H1 (cell line): ENCODE measurements at regions not wholly inside any gene's neighbourhood (a gene's known extent, or its start where the extent isn't known, plus 50 kb on each side); places are given as distances from the start of the nearest gene placed in this dataset.
A peak's percentile ranks its signal among the peaks of the same experiment; 100 is the strongest.

Source experiments
- CTCF ChIA-PET: fragments of 300-600 bp; sonication (Branson Sonifier 250); formaldehyde crosslinking; loops from one replicate; lab custom pipeline; 2021; ENCODE audit not compliant: partially characterized antibody; lab: Charles Lee
- POLR2A ChIA-PET: fragments of 300-600 bp; sonication (Branson Sonifier 250); formaldehyde crosslinking; loops from one replicate; lab custom pipeline; 2021; ENCODE audit warnings: inconsistent platforms; ENCODE audit not compliant: partially characterized antibody; lab: Charles Lee
- DNase-seq, 2 experiments: peaks; one replicate each; pipeline versions ENCODE4 v3.0.0 to v3.0.0-alpha.2; 2010 to 2022; ENCODE audit warnings: low spot score in 2 of 2, low read depth in 1 of 2, mixed read lengths in 1 of 2
- FAIRE-seq: peaks from 2 replicates; lab custom pipeline; 2011; peaks lifted over from hg19 to GRCh38; lab: Jason Lieb, UNC
- H2AFZ ChIP-seq: 2 replicates; pipeline ENCODE4 v1.8.1; 2012; ENCODE audit warnings: low read length, inconsistent platforms
- H2AK5ac ChIP-seq: 2 replicates; pipeline ENCODE4 v1.6.1; 2013; ENCODE audit warnings: low read depth, low read length
- H2BK120ac ChIP-seq: replicated peaks from 2 replicates; pipeline ENCODE3; 2013; ENCODE audit warnings: low read depth, low read length, inconsistent platforms
- H2BK12ac ChIP-seq: 2 replicates; pipeline ENCODE4 v1.6.1; 2013; ENCODE audit warnings: low read depth, low read length
- H2BK15ac ChIP-seq: 2 replicates; pipeline ENCODE4 v1.6.1; 2013; ENCODE audit warnings: low read length
- H2BK20ac ChIP-seq: 2 replicates; pipeline ENCODE4 v1.6.1; 2013; ENCODE audit warnings: low read length
- H2BK5ac ChIP-seq: 2 replicates; pipeline ENCODE4 v1.6.1; 2013; ENCODE audit warnings: low read depth, low read length
- H3K14ac ChIP-seq: 2 replicates; pipeline ENCODE4 v1.6.1; 2013; ENCODE audit warnings: inconsistent platforms; ENCODE audit not compliant: insufficient read length
- H3K18ac ChIP-seq: 2 replicates; pipeline ENCODE4 v1.6.1; 2013; ENCODE audit warnings: low read length; ENCODE audit errors: extremely low read depth
- H3K23ac ChIP-seq: 2 replicates; pipeline ENCODE4 v1.6.1; 2013; ENCODE audit warnings: inconsistent platforms; ENCODE audit not compliant: insufficient read length
- H3K23me2 ChIP-seq: 2 replicates; pipeline ENCODE4 v1.6.1; 2013; ENCODE audit warnings: low read depth, low read length
- H3K27ac ChIP-seq: 2 replicates; pipeline ENCODE4 v1.6.1; 2011; ENCODE audit warnings: low read depth, low read length, inconsistent platforms
- H3K27me3 ChIP-seq, 4 experiments: replicated peaks in 1 of 4; 1 replicate in 1 of 4; 2 replicates in 3 of 4; pipeline versions ENCODE4 v1.6.1 to v1.8.1; 2011 to 2013; ENCODE audit warnings: low read length in 3 of 4, mild to moderate bottlenecking in 3 of 4, inconsistent platforms in 2 of 4, mixed read lengths in 2 of 4, moderate library complexity in 1 of 4; ENCODE audit not compliant: control insufficient read depth in 3 of 4, insufficient read depth in 3 of 4; ENCODE audit errors: extremely low read depth in 1 of 4
- H3K36me3 ChIP-seq, 4 experiments: 2 replicates each; pipeline versions ENCODE4 v1.6.1 to v1.8.1; 2011 to 2013; ENCODE audit warnings: mild to moderate bottlenecking in 4 of 4, low read length in 3 of 4, moderate library complexity in 2 of 4, control low read depth in 1 of 4, inconsistent platforms in 1 of 4; ENCODE audit not compliant: insufficient read depth in 4 of 4, control insufficient read depth in 2 of 4
- H3K4ac ChIP-seq: replicated peaks from 2 replicates; pipeline ENCODE3; 2013; ENCODE audit warnings: low read length, low read depth, mixed read lengths, inconsistent platforms; ENCODE audit not compliant: insufficient read length
- H3K4me1 ChIP-seq, 4 experiments: replicated peaks in 1 of 4; 1 replicate in 1 of 4; 2 replicates in 3 of 4; pipeline versions ENCODE4 v1.6.1 to v1.8.1; 2011 to 2013; ENCODE audit warnings: low read length in 3 of 4, inconsistent platforms in 2 of 4, mixed read lengths in 1 of 4; ENCODE audit not compliant: insufficient read depth in 4 of 4, control insufficient read depth in 3 of 4
- H3K4me2 ChIP-seq, 2 experiments: 2 replicates each; pipeline versions ENCODE4 v1.6.1 to v1.8.1; 2011 to 2013; ENCODE audit warnings: low read depth in 2 of 2, low read length in 2 of 2, control low read depth in 1 of 2, inconsistent platforms in 1 of 2, mild to moderate bottlenecking in 1 of 2; ENCODE audit not compliant: insufficient read depth in 1 of 2
- H3K4me3 ChIP-seq, 4 experiments: fragments of 200-600, 300-600 bp in 1 of 4; sonication (generic), shearing (Covaris generic), sonication (Bioruptor Twin) in 1 of 4; 2 replicates each; pipeline versions ENCODE4 v1.5.1 to v1.8.1; 2011 to 2016; ENCODE audit warnings: low read length in 4 of 4, low read depth in 3 of 4, control low read depth in 2 of 4, inconsistent platforms in 2 of 4, mild to moderate bottlenecking in 2 of 4, mixed read lengths in 1 of 4, moderate library complexity in 1 of 4; ENCODE audit not compliant: insufficient read depth in 2 of 4; ENCODE audit errors: extremely low read depth in 1 of 4
- H3K56ac ChIP-seq: replicated peaks from 2 replicates; pipeline ENCODE3; 2013; ENCODE audit warnings: low read depth, mild to moderate bottlenecking, mixed read lengths, low read length, inconsistent platforms; ENCODE audit not compliant: insufficient read length
- H3K79me1 ChIP-seq: 2 replicates; pipeline ENCODE4 v1.6.1; 2013; ENCODE audit warnings: low read depth, low read length, control low read depth
- H3K79me2 ChIP-seq, 2 experiments: 2 replicates each; pipeline versions ENCODE4 v1.6.1 to v1.8.1; 2012 to 2013; ENCODE audit warnings: low read length in 2 of 2, mild to moderate bottlenecking in 2 of 2, inconsistent platforms in 1 of 2; ENCODE audit not compliant: insufficient read depth in 2 of 2, control insufficient read depth in 1 of 2
- H3K9ac ChIP-seq, 4 experiments: replicated peaks in 1 of 4; 1 replicate in 1 of 4; 2 replicates in 3 of 4; pipeline versions ENCODE4 v1.6.1 to v1.8.1; 2011 to 2013; ENCODE audit warnings: low read depth in 3 of 4, low read length in 3 of 4, control low read depth in 2 of 4, mild to moderate bottlenecking in 2 of 4, moderate library complexity in 2 of 4, inconsistent platforms in 1 of 4; ENCODE audit errors: extremely low read depth in 1 of 4
- H3K9me3 ChIP-seq, 2 experiments: 2 replicates each; pipeline versions ENCODE4 v1.6.1 to v1.8.1; 2012 to 2013; ENCODE audit warnings: mild to moderate bottlenecking in 2 of 2, moderate library complexity in 2 of 2, control low read depth in 1 of 2, inconsistent platforms in 1 of 2, low read depth in 1 of 2, low read length in 1 of 2, mixed read lengths in 1 of 2; ENCODE audit not compliant: insufficient read depth in 2 of 2
- H4K20me1 ChIP-seq, 2 experiments: replicated peaks in 1 of 2; 2 replicates each; pipeline versions ENCODE3 to v1.8.1; 2011 to 2013; ENCODE audit warnings: inconsistent platforms in 2 of 2, low read length in 2 of 2, mild to moderate bottlenecking in 1 of 2; ENCODE audit not compliant: insufficient read depth in 2 of 2, control insufficient read depth in 1 of 2
- H4K5ac ChIP-seq: 2 replicates; pipeline ENCODE4 v1.6.1; 2013; ENCODE audit warnings: low read length, low read depth, mixed read lengths, inconsistent platforms; ENCODE audit not compliant: insufficient read length
- H4K8ac ChIP-seq: 2 replicates; pipeline ENCODE4 v1.8.0; 2013; ENCODE audit warnings: mild to moderate bottlenecking, moderate library complexity, low read length, inconsistent platforms; ENCODE audit not compliant: insufficient read depth; ENCODE audit errors: extremely low read depth
- H4K91ac ChIP-seq: replicated peaks from 2 replicates; pipeline ENCODE3; 2013; ENCODE audit warnings: low read length, mixed read lengths, inconsistent platforms; ENCODE audit not compliant: insufficient read length
- CHD1 ChIP-seq: IDR thresholded peaks from 2 replicates; pipeline ENCODE4 v1.6.1; 2012; ENCODE audit warnings: low read depth, low read length, improper control_type of control experiment
- GABPA ChIP-seq: IDR thresholded peaks from 2 replicates; pipeline ENCODE4 v1.6.1; 2011; ENCODE audit warnings: mild to moderate bottlenecking, low read length, moderate library complexity, borderline replicate concordance; ENCODE audit not compliant: insufficient read depth
- HDAC2 ChIP-seq, 2 experiments: fragments of 300-600 bp in 1 of 2; sonication (generic) in 1 of 2; IDR thresholded peaks; 2 replicates each; pipeline ENCODE4 v1.6.1; 2011 to 2012; ENCODE audit warnings: low read depth in 2 of 2, low read length in 2 of 2, mild to moderate bottlenecking in 2 of 2, moderate library complexity in 2 of 2, borderline replicate concordance in 1 of 2, inconsistent platforms in 1 of 2
- KDM1A ChIP-seq: fragments of 200-600, 300-600 bp; sonication (generic); IDR thresholded peaks from 2 replicates; pipeline ENCODE4 v1.7.1; 2016; ENCODE audit warnings: mild to moderate bottlenecking, low read length, borderline replicate concordance
- NANOG ChIP-seq: IDR thresholded peaks from 2 replicates; pipeline ENCODE4 v1.6.1; 2011; ENCODE audit warnings: low read length, low read depth, mild to moderate bottlenecking, inconsistent platforms; ENCODE audit not compliant: insufficient read depth, poor library complexity, severe bottlenecking
- PHF8 ChIP-seq: fragments of 200-600 bp; sonication (generic); conservative IDR thresholded peaks from 2 replicates; pipeline ENCODE4 v1.7.1; 2012; ENCODE audit warnings: low read depth, mild to moderate bottlenecking, inconsistent platforms, low read length, moderate library complexity
- RAD21 ChIP-seq, 2 experiments: IDR thresholded peaks in 1 of 2; conservative IDR thresholded peaks in 1 of 2; 2 replicates each; pipeline ENCODE4 v1.6.1; 2011; ENCODE audit warnings: low read depth in 2 of 2, low read length in 2 of 2, improper control_type of control experiment in 1 of 2, inconsistent platforms in 1 of 2, mild to moderate bottlenecking in 1 of 2, moderate library complexity in 1 of 2
- SP4 ChIP-seq: IDR thresholded peaks from 2 replicates; pipeline ENCODE4 v1.6.1; 2012; ENCODE audit warnings: low read length, inconsistent platforms
- SRF ChIP-seq: IDR thresholded peaks from 2 replicates; pipeline ENCODE4 v1.6.1; 2011; ENCODE audit warnings: mild to moderate bottlenecking, low read depth, low read length, moderate library complexity
- SUZ12 ChIP-seq: fragments of 200-600 bp; sonication (generic); IDR thresholded peaks from 2 replicates; pipeline ENCODE4 v1.6.1; 2012; ENCODE audit warnings: mild to moderate bottlenecking, inconsistent platforms, low read length, moderate library complexity, mixed read lengths
- ZNF274 ChIP-seq: IDR thresholded peaks from 2 replicates; pipeline ENCODE4 v1.7.0; 2012; ENCODE audit warnings: low read length, borderline replicate concordance; ENCODE audit errors: extremely low read depth
- WGBS, 2 experiments: shearing (Covaris generic) in 1 of 2; methylation state at CpG; one replicate each; pipeline versions ENCODE4 v1.1.6 to v1.1.7; 2013 to 2015; ENCODE audit warnings: low lambda C conversion rate in 2 of 2, mixed read lengths in 2 of 2, inconsistent platforms in 1 of 2, low coverage in 1 of 2, missing lambda C conversion rate in 1 of 2; ENCODE audit not compliant: insufficient replicate concordance in 2 of 2, insufficient coverage in 1 of 2, insufficient read length in 1 of 2; ENCODE audit errors: extremely low coverage in 1 of 2, missing lambda C conversion rate in 1 of 2; 5-methylcytosine and 5-hydroxymethylcytosine counted together
- TF ChIP-seq, protein P1 (sequence below): IDR thresholded peaks from 2 replicates; pipeline ENCODE4 v1.6.1; 2011; ENCODE audit warnings: low read length, improper control_type of control experiment

DNA sequence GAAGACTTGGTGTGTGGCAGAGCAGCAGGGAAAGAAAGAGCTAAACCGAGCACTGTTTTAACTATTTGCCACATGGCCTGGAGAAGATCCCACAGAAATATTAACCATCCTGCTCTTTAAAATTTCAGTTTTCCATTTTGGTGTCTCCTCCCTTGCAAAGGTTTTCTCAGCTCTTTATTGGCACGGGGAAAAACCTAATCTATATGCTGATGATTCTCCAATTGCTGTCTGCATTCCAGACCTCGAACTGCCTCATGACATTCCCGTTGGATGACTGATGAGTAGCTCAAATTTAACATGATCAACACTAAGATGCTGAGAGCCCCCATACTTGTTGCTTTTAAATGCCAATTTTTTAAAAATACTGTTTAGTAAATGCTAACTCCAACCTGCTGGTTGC is 115.0 kb downstream of the EMP1 start:
- no peak overlapping the region for H2AK5ac ChIP-seq
- no peak overlapping the region for H3K4ac ChIP-seq
- ChIA-PET CTCF (no interaction called here), POLR2A (interaction anchor here (1.0 kb wide), 1 partner anchor 38 kb away, joined by 3 read pairs; no protein-coding TSS in a partner anchor)
- H3K9ac ChIP-seq: peak overlapping the region in 1 of 4 experiments; percentile 34; a peak in 1 of 7 replicates
- FAIRE-seq: no peak
- 85% methylated on average over 4 of the region's 4 CpGs; no CpG with 5 or more reads in 1 of the 2 experiments for WGBS, 2 experiments
- H3K4me1 ChIP-seq: no peaks in the 10 kb centered on the region
- H3K14ac ChIP-seq: no peak overlapping the region
- no peak overlapping the region for H3K56ac ChIP-seq
- H4K91ac ChIP-seq: no peak overlapping the region
- no peak overlapping the region for H4K8ac ChIP-seq
- H3K23ac ChIP-seq: no peak overlapping the region
- H2BK120ac ChIP-seq: no peak overlapping the region
- H3K27me3 ChIP-seq: no peaks in the 10 kb centered on the region
- no peak overlapping the region for H3K27ac ChIP-seq
- no peak overlapping the region for H3K18ac ChIP-seq
- no peak overlapping the region for H3K4me2 ChIP-seq
- peak overlapping the region; percentile 80; the same call in 1 of the 2 replicates for H2AFZ ChIP-seq
- H2BK12ac ChIP-seq: no peak overlapping the region
- H3K23me2 ChIP-seq: no peaks in the 10 kb centered on the region
- no peaks in the 10 kb centered on the region for H3K9me3 ChIP-seq
- no peak overlapping the region for H4K5ac ChIP-seq
- no peak overlapping the region for H2BK20ac ChIP-seq
- H3K79me1 ChIP-seq: no peaks in the 10 kb centered on the region
- H3K36me3 ChIP-seq: no peaks in the 10 kb centered on the region
- no peak overlapping the region for H2BK15ac ChIP-seq
- DNase-seq: no peak
- no peak overlapping the region for H3K4me3 ChIP-seq
- no peaks in the 10 kb centered on the region for H4K20me1 ChIP-seq
- H2BK5ac ChIP-seq: no peak overlapping the region
- H3K79me2 ChIP-seq: no peaks in the 10 kb centered on the region
- TF ChIP-seq PHF8: no peak
- no peak for TF ChIP-seq HDAC2 (IDR thresholded peaks at IDR 0.05; ENCODE audit: borderline replicate concordance in 1 of 2, low read depth in 2 of 2, low read length in 2 of 2)
- TF ChIP-seq SUZ12: no peak
- TF ChIP-seq SP4: no peak
- TF ChIP-seq SRF: no peak
- TF ChIP-seq GABPA: no peak
- no peak for TF ChIP-seq RAD21 (IDR thresholded peaks at IDR 0.05 in 1 of 2, conservative IDR thresholded peaks at IDR 0.05 in 1 of 2; ENCODE audit: low read depth in 2 of 2, low read length in 2 of 2)
- no peak for TF ChIP-seq ZNF274
- TF ChIP-seq CHD1: no peak
- TF ChIP-seq NANOG: no peak
- no peak for TF ChIP-seq KDM1A
- TF ChIP-seq, protein P1, sequence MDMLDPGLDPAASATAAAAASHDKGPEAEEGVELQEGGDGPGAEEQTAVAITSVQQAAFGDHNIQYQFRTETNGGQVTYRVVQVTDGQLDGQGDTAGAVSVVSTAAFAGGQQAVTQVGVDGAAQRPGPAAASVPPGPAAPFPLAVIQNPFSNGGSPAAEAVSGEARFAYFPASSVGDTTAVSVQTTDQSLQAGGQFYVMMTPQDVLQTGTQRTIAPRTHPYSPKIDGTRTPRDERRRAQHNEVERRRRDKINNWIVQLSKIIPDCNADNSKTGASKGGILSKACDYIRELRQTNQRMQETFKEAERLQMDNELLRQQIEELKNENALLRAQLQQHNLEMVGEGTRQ: no peak
